Activated T-helper 9 cell treated with anti-CD3 and anti-CD28 coated beads, Interleukin-2, amount 50 U/mL, for 16 hours (primary cell): ENCODE measurements at regions not wholly inside any gene's neighbourhood (a gene's known extent, or its start where the extent isn't known, plus 50 kb on each side); places are given as distances from the start of the nearest gene placed in this dataset.
A peak's percentile ranks its signal among the peaks of the same experiment; 100 is the strongest.

Experiments used
- DNase-seq: peaks from one replicate; pipeline ENCODE4 v3.0.0-alpha.2; 2020; ENCODE audit warnings: low read depth

- no peak for DNase-seq
These were observed 96.5 kb downstream of the ZFP36L2 start for GRCh38 chr2:43129676-43130547.

DNA sequence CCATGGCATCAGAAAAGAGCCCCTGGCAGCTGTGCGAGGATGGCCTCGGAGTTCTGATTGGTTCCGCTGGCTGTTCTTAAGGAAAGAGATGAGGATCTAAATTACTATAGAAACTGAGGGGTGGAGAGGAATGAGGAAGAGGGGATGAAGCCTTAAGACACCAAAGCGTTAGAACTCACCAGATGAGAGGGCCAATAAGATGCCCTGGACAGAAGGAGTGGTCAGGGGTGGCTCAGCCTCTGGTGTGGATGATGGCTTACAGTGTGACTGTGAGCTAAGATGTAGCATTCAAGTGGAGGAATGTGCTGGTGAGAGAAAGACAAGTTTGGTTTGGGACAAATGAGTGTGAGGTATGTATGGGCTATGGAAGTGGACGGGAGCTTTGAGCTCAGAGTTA is 97.8 kb downstream of the ZFP36L2 start:
- no peak for DNase-seq

GRCh38 chr2:43127941-43128558 is 98.4 kb downstream of the ZFP36L2 start:
- no peak for DNase-seq

- peak; percentile 87 for DNase-seq
These were observed 99.0 kb downstream of the ZFP36L2 start for GRCh38 chr2:43127208-43127940.

DNA sequence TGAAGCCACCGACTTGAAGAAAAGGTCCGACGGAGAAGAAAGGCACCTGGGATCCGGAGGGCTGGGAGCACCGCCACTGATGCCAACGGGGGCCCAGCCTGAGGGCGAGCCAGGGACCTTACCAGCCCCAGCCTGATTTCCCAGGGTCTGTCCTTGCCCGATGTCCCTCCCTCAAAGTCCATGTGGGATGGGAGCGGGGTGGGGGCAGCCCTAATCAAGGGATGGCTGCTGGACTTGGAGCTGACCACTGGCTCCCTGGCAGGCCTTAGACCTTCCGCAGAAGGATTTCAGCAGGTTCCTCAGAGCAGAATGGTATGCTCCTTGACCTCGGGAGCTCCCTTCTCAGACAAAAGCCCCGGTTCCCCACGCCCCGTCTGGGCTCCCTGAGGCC is 99.6 kb downstream of the ZFP36L2 start:
- DNase-seq = no peak

- DNase-seq = no peak
These were observed 101.1 kb downstream of the ZFP36L2 start for GRCh38 chr2:43125090-43125998.

DNA sequence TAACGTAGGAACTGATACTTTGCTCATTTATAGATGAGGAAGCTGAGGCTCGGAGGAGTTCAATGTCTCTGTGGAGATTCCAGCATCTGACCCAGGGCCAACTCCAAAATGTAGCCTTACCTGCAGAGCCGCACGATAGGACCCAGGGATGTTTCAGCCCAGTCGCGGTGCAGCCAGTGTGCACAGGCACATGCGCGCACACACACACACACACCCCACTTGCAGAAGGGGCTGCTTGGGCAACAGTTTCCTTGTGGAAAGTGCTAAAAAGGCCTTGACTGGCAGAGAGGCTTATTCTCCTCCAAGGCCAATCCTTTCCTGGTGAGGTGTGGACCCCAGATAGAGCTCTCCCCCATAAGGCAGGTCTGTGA is 101.7 kb downstream of the ZFP36L2 start:
- DNase-seq = no peak

DNA sequence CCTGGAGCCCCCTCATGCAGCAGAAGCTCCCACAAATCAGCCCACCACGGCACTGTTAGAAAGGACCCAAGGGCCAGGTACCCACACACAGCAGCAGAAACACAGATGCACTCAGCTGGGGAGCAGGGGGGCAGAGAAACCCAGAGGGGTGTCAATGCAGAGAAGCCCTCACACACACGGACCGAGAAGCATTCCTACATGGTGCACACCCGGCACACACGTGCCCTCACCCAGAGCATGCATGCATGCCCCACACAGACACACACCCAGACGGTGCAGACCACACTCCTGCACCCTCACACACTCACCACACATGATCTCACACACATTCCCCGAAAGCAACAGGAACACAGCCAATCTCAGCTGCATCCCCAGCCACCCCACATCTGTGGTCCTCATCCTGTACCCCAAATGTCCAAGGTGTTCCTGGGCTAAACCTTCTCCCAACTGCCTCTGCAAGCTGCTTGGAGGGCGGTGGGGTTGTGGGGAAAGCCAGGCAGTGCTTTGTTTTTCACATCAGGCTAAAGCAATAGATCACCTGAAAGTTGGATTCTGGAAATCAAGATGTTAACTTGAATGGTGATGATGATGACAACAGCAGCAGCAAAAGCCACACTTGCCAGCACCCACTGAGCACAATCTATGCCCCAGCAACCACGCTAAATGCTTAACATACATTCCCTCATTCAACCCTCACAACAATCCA is 102.3 kb downstream of the ZFP36L2 start:
- DNase-seq = no peak

DNA sequence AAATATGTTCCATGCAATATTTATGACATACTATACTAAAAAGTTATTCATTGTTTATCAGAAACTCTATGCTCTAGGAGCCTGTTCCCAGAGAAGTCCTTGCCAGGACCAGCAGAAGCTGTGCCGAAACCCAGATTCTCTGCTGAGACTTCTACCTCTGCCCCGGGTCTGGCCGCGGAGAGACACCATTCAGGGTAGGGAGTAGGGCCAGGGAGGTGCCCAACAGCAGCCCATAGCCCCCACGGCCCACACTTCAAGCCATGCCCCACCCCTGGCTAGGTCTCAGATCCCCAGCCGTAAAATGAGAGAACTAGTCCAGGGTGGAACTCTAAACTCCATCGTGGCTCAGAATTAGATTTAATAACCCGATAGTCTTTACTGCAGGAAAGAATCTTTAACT is 102.9 kb downstream of the ZFP36L2 start:
- no peak for DNase-seq

DNA sequence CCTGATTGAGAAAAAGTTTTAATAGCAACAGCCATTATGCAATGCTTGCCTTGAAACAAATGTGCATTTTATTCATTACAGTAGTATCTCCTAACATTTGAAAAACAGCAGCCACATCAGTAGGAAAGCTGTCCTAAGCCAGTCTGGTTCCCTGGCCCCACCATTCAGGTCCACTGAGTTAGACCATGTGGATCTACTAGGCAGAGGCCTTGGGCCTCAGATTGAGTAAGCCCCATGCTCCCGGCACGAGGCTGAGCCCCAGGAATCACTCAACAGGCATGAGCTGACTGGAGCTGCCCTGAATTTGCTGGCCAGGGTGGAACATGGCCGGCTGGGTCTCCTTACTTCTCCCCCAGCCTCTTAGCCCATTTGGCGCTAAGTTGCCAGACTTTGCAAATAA is 103.4 kb downstream of the ZFP36L2 start:
- DNase-seq = no peak

- no peak for DNase-seq
These were observed 104.7 kb downstream of the ZFP36L2 start for GRCh38 chr2:43121580-43122314.

DNA sequence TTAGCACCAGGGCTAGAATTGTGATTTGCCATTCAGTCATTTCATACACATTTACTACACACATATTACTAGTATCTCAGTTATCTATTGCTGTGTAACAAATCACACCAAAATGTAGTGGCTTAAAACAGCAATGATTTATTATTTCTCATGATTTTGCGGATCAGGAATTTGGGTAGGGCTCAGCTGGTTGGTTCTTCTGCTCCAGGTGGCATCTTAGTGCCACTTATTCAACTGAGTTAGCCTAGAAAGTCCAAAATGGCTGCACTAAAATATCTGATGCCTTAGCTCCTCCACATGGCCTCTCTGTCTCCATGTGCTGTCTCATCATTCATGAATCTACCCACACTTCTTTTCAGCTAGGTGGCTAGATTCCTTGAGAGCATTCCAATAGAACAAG is 107.1 kb downstream of the ZFP36L2 start:
- no peak for DNase-seq

- no peak for DNase-seq
These were observed 108.8 kb downstream of the ZFP36L2 start for GRCh38 chr2:43117521-43118143.

GRCh38 chr2:43116988-43117387 is 109.4 kb downstream of the ZFP36L2 start:
- DNase-seq = no peak

- DNase-seq = no peak
These were observed 110.5 kb downstream of the ZFP36L2 start for GRCh38 chr2:43115881-43116280.

DNA sequence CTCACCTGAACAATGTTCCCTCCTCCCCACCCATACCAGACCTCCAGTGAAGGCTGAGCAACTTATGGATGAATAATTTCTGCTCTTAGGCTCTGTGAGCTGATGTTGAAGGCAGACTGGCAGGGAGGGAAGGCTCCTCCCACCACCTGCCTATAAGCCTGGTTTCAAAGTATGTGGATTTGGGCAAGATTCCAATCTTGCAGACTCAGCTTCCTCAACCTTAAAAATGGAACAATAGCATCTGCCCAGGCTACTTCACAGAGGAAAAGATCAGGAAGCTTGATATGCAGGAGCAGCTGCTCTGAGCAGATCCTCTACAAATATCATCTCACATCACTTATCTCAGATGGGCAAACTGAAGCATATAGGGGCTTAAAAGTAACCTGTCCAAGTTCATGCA is 112.2 kb downstream of the ZFP36L2 start:
- no peak for DNase-seq

GRCh38 chr2:43111788-43112554 is 114.4 kb downstream of the ZFP36L2 start:
- DNase-seq = no peak

- DNase-seq = no peak
These were observed 115.9 kb downstream of the ZFP36L2 start for GRCh38 chr2:43110442-43110871.

DNA sequence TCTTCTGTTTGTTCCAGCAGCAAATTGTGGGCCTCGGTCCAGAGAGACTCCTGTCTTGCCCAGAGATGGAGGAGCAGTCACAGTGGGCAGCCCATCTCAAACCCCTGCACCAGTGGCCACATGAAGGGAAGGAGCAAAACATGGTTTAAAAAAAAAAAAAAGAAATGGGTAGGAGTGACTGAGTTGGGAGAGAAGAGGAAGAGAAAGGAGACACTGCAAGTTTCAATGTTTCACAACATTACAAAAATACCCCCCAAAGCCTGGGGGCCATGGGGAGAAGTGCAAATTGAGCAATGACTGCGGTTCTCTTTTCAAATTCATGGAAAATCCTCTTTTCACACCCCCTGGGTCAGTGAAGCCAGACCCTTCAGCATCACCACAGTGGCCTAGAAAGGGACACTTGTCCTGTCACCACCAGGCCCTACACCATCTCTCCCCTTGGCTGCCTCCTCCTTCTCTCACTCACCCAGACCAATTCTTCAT is 117.1 kb downstream of the ZFP36L2 start:
- DNase-seq = no peak
